AG04449 (cell line): ENCODE measurements at regions not wholly inside any gene's neighbourhood (a gene's known extent, or its start where the extent isn't known, plus 50 kb on each side); places are given as distances from the start of the nearest gene placed in this dataset.

Source experiments
- CTCF ChIA-PET: fragments of 350-600 bp; formaldehyde crosslinking; extraction: SDS; loops from one replicate; lab custom pipeline; 2021; ENCODE audit warnings: antibody characterized with exemption; lab: Yijun Ruan, JAX
- POLR2A ChIA-PET: fragments of 400-600, 350-600 bp; formaldehyde crosslinking; extraction: SDS; loops from one replicate; lab custom pipeline; 2020; ENCODE audit warnings: antibody characterized with exemption, inconsistent platforms; lab: Yijun Ruan, JAX
- DNase-seq: peaks from one replicate; pipeline ENCODE4 v3.0.0-alpha.2; 2010; ENCODE audit warnings: low read depth, low spot score
- H3K4me3 ChIP-seq: 2 replicates; pipeline ENCODE4 v1.5.1; 2011; ENCODE audit warnings: low read depth, mild to moderate bottlenecking, control low read depth, low read length
- TF ChIP-seq, protein P1 (sequence below): IDR thresholded peaks from one replicate; pipeline ENCODE4 v1.5.1; 2011; ENCODE audit warnings: mild to moderate bottlenecking, moderate library complexity, low read length, control low read depth, inconsistent platforms; ENCODE audit not compliant: insufficient read depth; ENCODE audit errors: missing control alignments

DNA sequence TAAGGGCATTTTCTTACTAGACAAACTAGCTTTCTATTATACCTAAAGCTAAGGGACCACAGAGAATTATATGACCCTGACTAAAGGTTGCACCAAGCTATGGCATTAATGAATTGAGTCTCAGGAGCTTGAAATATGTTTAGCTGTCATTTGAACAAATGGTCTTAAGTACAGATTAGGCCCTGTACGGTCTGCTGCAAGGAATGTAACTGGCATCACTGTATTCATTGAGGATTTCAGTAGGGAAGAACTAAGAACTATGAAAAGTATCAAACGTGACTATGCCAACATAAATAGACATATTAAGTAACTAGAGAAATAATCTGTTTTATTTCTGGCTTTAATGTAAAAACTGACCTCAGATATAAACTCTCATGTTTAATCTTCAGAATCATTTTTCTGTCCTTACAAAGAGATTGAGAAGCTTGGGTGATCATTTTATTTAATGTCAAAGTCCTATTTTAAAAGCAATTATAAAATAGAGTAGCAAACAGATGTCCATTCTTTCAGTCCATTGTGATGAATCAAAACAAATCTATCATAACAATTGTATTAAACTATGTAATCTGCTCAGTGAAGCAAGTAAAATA lies 845.9 kb downstream of the MAT2B start:
- ChIA-PET POLR2A (no interaction called here), CTCF (no interaction called here)
- TF ChIP-seq, protein P1, sequence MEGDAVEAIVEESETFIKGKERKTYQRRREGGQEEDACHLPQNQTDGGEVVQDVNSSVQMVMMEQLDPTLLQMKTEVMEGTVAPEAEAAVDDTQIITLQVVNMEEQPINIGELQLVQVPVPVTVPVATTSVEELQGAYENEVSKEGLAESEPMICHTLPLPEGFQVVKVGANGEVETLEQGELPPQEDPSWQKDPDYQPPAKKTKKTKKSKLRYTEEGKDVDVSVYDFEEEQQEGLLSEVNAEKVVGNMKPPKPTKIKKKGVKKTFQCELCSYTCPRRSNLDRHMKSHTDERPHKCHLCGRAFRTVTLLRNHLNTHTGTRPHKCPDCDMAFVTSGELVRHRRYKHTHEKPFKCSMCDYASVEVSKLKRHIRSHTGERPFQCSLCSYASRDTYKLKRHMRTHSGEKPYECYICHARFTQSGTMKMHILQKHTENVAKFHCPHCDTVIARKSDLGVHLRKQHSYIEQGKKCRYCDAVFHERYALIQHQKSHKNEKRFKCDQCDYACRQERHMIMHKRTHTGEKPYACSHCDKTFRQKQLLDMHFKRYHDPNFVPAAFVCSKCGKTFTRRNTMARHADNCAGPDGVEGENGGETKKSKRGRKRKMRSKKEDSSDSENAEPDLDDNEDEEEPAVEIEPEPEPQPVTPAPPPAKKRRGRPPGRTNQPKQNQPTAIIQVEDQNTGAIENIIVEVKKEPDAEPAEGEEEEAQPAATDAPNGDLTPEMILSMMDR, result no peak
- DNase-seq, result no peak
- no peak overlapping the region for H3K4me3 ChIP-seq

DNA sequence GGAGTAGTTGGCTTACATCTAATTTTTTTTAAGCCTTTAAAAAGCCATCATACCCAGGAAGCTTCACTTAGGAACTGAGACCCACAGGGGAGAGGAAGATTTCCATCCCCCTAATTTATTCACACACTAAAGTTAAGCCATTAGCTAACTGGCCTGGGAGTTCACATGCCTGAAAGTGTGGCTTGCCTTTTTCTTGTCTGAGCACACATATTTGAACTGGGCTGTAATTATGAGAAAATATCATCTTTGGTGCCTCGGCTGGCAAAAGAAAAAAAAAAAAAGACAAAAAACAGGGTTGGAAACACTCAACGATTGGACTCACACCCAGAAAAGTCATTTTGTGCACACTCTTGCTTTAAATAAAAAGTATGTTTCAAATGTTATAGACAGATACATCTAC lies 847.3 kb downstream of the MAT2B start:
- CTCF ChIA-PET, result interaction anchor here (1.0 to 1.2 kb wide), 2 partner anchors 15 to 304 kb away, joined by 3 read pairs; no protein-coding TSS in a partner anchor
- no peak overlapping the region for H3K4me3 ChIP-seq
- no peak for DNase-seq
- POLR2A ChIA-PET, result no interaction called here
- TF ChIP-seq, protein P1, result no peak

DNA sequence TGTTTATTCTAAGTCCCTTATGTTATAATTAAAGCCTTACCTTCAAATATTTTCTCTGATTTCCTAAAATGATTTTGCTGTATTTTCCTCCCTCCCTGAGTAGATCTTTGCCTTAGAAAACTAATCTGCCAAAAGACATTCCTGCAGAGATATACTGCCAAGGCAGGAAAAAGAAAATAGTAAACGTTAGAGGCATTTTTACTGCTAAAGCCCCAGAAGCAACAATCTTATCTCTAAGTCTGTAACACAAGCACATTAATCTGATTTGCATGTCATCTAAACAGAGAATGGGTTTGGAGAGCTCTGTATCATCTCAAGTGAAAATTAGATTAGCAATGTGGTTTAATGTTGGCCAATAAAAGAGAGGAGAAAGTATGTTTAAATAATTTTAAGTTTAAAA lies 847.7 kb downstream of the MAT2B start:
- no peak overlapping the region for H3K4me3 ChIP-seq
- CTCF ChIA-PET, result interaction anchor here (1.0 to 1.2 kb wide), 2 partner anchors 16 to 305 kb away, joined by 3 read pairs; no protein-coding TSS in a partner anchor
- POLR2A ChIA-PET, result interaction anchor here (1.0 kb wide), 1 partner anchor 16 kb away, joined by 3 read pairs; no protein-coding TSS in a partner anchor
- TF ChIP-seq, protein P1, result no peak
- DNase-seq, result no peak

DNA sequence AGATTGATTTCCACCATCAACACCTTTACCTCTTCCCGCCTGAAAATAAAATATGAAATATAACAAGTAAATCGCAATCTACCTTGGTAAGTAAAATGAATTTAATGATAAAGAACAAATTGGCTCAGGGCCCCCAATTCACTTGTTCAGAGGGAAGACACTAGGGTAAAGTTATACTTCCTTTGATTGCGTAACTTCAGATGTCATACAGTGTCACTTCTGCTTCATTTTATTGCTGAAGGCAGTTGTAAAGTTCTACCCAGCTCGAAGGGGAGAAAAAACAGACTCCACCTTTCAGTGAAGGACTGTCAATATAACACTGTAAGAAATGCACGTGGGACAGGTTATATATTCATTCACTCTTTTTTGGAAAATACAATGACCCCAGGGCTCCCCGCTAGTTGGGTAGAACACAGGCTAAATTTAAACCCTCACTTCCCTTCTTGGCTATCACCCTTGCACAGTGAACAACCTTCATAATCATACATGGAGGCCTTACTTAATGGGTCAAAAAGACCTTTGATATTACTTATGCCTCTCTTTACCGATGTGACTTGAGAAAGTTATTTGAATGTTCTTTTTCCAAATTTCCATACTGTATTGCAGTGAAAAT lies 848.8 kb downstream of the MAT2B start:
- CTCF ChIA-PET, result no interaction called here
- DNase-seq, result no peak
- TF ChIP-seq, protein P1, result no peak
- POLR2A ChIA-PET, result interaction anchor here (1.0 kb wide), 1 partner anchor 17 kb away, joined by 3 read pairs; no protein-coding TSS in a partner anchor
- no peak overlapping the region for H3K4me3 ChIP-seq

DNA sequence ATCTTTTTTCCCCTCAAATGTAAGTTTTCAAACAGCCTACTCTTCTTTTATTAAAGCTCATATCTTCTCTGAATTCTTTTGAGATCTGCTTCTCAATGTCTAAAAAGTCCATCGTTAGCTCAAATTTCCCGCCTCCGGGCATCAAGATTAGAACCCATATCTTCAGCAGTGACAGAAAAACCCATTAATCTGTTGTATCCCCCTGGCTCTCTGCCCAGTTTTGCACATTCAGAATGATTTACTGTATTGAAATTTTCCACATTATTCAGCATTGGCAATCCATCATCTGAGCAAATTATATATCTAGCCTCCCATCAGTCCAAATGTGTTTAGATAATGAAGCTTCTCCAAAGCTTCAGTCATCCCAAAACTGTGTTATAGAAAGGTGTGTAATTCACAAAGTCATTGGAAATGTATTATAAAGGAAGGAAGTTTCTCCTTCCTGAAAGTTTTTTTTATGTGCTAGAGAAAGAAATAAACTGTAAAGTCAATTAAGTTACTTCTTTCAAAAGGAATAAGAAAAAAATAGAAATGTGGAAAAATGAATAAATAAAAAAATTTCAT lies 849.9 kb downstream of the MAT2B start:
- TF ChIP-seq, protein P1, result no peak
- no peak for DNase-seq
- no peak overlapping the region for H3K4me3 ChIP-seq
- ChIA-PET CTCF (no interaction called here), POLR2A (no interaction called here)

DNA sequence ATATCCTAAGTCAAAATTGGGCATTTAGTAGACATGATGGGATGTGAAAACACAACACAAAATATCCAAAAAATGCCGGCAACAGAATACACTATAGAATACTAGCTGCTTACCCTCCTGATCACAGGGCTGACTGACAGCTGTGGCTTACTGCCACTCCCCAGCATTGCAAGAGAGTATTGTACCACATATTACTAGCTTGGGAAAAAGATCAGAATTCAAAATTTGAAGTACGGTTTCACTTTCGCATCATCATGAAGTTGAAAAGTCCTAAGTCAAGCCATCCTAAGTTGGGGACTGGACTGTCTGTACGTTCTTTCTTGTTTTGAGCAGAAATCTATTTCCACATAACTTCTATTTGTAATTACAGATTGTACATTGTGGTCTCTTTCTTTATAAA lies 851.4 kb downstream of the MAT2B start:
- TF ChIP-seq, protein P1, result no peak
- H3K4me3 ChIP-seq, result no peak overlapping the region
- ChIA-PET CTCF (no interaction called here), POLR2A (no interaction called here)
- DNase-seq, result no peak
